NOMO-1 treated with dmso at 0.1 percent for 144 hours (cell line): ENCODE measurements at regions not wholly inside any gene's neighbourhood (a gene's known extent, or its start where the extent isn't known, plus 50 kb on each side); places are given as distances from the start of the nearest gene placed in this dataset.

Experiments
- DNase-seq: peaks from one replicate; lab custom pipeline; 2025; ENCODE audit not compliant: unreplicated experiment; lab: John Stamatoyannopoulos, UW

GRCh38 chr18:10269261-10269660 is 185.2 kb upstream of the APCDD1 start:
- no peak for DNase-seq

- no peak for DNase-seq
Observed at GRCh38 chr18:10270151-10270571, 184.3 kb upstream of the APCDD1 start.

DNA sequence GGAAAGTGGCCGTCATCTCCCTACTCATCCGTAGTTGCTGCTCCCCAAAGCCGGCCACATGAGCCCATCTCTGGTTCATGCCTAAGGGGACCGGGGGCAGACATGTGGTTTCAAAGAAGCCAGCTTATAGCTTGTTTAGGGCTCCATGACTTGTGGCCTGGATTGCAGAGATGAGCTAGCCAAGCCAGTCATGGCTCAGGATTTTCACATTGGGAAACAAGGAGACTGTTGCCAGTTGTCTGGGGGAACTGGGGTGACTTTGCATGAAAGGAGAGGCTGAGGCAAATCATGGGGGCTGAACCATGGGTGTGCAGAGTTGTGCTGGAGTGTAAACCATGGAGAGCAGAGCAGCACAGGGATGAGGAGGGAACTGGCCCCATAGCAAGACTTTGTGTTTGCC is 183.0 kb upstream of the APCDD1 start:
- DNase-seq: no peak

DNA sequence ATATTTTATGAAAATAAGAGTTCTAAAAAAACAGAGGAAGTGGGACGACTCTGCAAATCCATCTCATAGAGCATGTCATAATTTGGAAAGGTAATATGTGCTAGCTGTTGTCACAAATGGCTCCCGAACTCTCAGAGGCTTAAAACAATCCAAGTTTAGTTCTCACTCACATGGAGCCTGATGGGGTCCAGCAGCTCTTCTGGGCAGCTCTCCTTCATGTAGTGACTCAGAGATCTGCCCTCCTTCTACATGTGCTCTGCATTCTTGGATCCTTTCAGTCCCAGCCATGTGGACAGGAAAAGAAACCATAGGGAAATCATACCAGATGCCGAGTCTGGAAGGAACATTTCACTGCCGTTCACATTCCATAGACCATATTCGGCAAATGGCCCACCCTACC is 180.1 kb upstream of the APCDD1 start:
- DNase-seq: no peak

DNA sequence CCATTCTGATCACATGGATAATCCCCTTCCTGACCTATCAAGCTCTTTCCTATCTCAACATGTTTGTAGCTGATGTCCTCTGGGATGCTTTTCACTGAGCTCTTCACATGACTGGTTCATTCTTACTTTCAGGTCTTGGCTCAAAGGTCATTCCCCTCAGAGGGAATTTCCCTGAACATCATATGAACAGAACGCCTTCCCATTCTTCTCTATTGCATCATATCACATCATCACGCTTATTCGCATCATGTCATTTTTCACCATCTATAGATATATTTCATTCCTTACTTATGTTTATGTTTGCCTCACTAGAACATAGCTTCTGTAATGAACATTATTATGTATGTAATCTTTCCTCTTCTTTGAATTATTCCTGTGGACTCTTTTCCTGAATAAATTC is 178.9 kb upstream of the APCDD1 start:
- no peak for DNase-seq

GRCh38 chr18:10278265-10278664 is 176.2 kb upstream of the APCDD1 start:
- DNase-seq: no peak

DNA sequence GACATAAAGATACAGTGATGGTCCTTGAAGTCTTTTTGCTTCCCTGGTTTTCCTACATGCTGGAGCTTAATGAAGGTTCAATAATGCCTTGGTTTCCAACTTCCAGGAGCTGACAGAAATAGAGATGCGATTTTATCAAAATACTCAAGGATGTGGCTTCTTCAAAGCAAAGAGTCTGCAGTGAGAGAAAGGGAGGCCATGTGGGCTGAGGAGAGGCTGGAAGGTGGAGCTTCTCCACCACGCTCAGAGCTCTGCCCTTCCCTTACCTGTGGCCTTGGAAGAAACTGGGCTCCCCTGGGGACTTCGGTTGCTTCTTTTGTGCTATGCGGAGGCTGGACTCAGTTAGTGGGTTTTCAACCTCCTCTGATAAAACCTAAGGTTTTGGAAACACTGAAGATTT is 175.0 kb upstream of the APCDD1 start:
- DNase-seq: no peak

DNA sequence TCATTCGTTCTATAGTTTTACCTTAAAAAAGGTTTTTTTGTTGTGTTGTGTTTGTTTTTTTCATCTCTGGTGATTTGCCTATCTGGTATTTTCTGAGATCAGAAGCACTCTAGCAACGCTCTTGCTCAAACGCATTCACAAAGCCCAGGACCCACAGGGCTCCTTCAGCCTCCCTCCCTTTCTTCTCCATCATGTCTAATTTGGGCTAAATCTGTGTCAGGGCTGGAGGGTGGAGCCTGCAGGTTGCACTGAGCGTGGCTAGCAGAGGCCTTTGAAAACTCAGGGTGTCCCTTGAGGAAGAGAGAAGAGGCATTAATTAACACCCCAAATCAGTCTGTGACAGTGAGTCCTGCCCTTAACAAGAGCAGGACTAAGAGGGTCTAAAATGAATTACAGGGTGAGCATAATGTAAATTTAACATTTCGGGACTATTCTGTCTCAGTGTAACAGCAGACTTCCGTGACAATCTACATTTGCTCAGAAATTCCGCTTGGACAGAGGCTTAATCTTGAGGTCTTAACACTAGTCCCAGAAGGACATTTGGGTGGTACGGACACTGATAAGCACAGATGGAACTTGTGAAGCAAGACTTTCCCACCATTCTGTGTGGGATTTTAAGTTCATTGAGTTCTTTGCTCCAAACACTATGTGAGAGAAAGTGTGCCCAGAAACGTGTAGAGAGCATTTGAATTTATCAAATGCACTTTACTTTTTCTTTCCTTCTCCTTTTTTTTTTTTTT is 174.4 kb upstream of the APCDD1 start:
- DNase-seq: no peak

DNA sequence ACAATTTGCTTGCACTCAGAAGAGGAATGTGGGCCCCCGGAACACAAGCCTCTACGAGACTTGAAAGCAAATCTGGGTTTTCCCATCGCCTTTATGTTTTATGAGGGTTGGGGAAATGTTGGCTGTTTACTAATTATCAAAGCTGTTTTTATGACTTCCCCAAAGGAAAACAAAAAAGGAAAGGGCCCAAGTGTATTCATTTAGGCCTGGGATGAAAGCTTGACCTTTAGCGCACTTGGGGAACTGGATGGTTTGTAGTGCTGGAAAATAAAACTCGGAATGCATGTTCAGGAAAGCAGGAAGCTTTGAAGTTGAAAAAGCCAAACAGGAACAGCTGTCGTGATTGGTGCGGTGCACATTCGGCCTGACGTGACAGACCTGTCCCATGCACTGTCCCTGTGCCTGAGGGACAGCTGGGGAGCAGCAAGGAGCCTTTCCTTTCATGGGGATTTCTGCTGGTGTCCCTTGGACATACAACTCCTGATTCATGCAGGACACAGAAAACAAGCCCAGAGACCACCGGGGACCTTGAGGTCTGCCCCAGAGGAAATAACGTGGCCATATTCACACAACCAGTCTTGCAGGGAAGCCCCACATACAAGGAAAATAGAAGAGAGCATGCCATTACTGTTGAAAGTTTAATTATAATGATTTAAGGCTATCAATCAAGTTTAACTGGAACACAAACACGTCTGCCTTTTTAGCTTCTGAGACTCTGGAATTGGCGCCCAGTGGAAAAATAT is 169.7 kb upstream of the APCDD1 start:
- no peak for DNase-seq

GRCh38 chr18:10285283-10285640 is 169.2 kb upstream of the APCDD1 start:
- peak; percentile 78 for DNase-seq

DNA sequence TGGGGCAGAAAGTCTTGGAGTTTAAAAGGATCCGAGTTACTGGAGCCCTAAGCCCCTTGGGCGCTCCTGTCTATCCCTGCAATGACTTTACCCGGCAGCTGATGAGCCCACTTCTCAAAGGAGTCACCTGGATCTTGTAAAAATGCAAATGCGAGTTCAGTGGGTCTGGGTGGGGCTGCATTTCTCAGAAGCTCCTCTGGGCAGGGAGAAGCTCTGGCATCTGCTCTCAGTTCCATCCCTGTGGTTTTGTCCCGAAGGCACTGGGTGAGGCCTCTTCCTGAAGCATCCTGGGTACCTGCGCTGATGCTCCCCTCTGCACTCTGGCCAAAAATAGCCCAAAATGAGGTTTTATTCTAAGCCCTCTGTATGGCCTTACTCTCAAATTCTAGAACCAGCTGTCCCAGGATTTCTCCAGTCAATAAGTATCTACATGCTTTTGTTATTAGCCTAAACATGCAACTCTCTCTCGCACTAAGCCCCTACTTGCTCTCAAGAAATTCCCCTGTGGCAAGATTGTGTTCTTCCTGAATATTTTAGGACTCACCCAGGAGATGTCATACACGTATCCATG is 167.8 kb upstream of the APCDD1 start:
- DNase-seq: no peak

GRCh38 chr18:10289251-10289650 is 165.2 kb upstream of the APCDD1 start:
- no peak for DNase-seq

- DNase-seq: peak; percentile 88
Observed at GRCh38 chr18:10289951-10290637, 164.3 kb upstream of the APCDD1 start.

DNA sequence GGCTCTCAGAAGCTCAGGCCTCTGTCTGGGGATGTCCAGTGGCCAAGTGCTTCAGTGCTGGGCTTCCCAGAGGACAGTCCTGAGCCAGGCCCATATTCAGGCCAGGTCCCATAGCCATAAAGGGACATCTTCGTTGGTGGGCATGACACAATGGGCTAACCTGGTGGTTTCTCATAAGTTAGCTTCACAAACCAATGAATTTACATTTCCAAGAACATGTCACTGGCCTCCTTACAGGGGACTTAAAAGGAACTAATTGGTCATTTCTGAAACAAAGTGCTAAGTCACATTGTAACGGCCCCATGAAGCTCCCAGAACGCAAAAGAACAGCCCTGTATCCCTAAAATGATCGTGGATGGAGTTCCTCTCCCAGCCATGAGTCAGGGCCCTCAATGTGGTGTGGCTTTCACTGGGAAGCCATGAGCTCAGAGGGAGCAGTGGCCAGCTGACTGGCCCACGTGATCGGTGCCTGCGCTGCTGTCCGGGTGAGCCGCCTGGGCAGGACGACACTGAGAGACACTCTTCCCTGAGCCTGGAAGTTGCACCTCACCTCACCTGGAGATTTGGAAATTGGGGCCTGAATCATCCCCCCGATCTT is 163.7 kb upstream of the APCDD1 start:
- no peak for DNase-seq

DNA sequence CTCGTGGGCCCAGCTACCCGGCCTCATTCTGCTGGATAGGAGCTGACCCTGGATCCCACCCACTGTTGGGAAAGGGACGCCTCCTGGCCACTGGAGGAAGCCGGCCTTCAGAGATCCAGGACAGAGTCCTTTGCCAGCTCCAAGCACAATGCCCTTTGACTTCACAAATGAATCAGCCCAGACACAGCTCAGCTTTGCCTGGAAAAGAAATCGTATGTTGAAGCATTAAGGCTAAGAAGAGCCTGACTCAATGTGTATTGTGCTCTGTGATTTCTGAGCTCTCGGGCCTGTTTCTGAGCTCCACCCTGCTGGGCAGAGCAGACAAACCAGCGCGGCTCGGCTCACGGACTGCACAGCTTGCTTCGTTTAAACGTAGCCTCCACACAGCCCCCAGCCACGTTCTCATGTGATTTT is 162.9 kb upstream of the APCDD1 start:
- no peak for DNase-seq

DNA sequence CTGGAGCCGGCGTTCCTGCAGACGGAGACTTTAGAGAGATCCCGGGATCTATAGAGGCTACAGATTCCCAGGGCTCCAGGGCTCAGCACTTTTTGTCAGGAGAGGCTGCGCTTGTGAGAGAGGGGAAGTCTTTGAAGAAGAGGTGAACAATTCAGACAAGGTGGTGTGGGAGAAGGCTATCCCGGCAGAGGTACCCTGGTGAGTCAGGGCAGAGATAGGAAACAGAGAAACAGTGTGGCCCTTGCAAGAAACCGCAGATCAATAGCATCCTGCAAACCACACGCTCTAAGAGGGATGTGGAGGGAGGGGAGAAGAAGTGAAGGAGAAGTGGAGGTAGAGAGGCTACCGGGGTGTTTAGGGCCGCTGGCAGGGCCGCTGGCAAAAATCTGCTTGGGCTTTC is 160.5 kb upstream of the APCDD1 start:
- peak; percentile 58 for DNase-seq

DNA sequence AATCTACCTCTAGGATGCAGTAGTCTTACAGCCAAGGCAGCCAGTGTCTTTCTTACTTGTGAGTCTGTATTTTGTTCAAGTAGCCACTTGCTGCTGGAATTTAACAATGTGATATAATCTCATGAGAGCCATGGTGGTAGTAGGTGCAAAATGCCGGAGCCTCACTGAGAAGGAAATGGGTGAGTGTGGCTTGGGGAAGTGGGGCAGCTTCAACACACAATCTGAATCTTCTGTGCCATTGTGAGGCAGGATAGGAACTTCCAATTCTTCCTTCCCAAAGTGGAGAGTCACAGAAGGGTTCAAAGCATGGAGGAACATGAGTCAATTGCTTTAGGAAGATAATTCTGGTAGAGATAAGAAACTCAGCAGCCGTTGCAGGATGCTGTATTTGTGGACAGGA is 158.7 kb upstream of the APCDD1 start:
- DNase-seq: no peak

- DNase-seq: no peak
Observed at GRCh38 chr18:10296491-10296890, 157.9 kb upstream of the APCDD1 start.

GRCh38 chr18:10297086-10297485 is 157.3 kb upstream of the APCDD1 start:
- DNase-seq: no peak

GRCh38 chr18:10298346-10298745 is 156.1 kb upstream of the APCDD1 start:
- no peak for DNase-seq

DNA sequence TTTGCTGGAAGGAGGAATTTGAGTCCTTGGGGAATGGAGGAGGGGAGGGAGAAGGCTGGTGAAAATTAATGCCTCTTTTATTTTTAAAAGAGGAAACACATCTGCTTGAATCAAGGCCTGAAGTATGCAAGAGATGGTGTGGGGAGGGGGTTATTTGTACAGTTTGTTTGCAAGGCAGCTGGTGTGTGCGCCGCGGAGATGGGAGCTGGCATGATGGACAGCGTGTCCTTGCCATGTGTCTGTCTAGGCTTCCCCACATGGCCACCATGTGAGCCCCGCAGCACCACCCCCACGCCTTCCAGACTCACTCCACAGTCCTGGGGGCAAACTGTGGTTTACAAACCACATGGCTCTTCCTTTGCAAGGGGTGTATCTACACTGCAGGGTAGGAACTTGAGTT is 154.8 kb upstream of the APCDD1 start:
- DNase-seq: no peak
